ENCODE measurements at regions not wholly inside any gene's neighbourhood (a gene's known extent, or its start where the extent isn't known, plus 50 kb on each side); places are given as distances from the start of the nearest gene placed in this dataset.

GRCh38 chr2:18701981-18702380 lies 112.6 kb upstream of the NT5C1B start (continued):
- no peak for TF ChIP-seq ZNF645 (tag by site-specific recombination; IDR thresholded peaks at IDR 0.05)

- Histone ChIP-seq H3K4me3 (ENCODE audit: low read depth, low read length) (no peak overlapping the region), H3K36me3 (ENCODE audit: control insufficient read depth in 2 of 2, insufficient read depth in 1 of 2, low read length in 2 of 2) (no peaks in the 10 kb centered on the region), H3K27ac (ENCODE audit: extremely low read depth, low read depth, low read length) (no peak overlapping the region), H3K4me1 (ENCODE audit: control insufficient read depth, insufficient read depth, low read length) (no peaks in the 10 kb centered on the region), H3K9me3 (ENCODE audit: control insufficient read depth, insufficient read depth, low read depth, low read length) (no peaks in the 10 kb centered on the region)
- ChIA-PET CTCF (no interaction called here), POLR2A (no interaction called here)
- no peak for TF ChIP-seq ZNF280D (tag by site-specific recombination; IDR thresholded peaks at IDR 0.05)
- no peak for TF ChIP-seq ZFP3 (tag by site-specific recombination; IDR thresholded peaks at IDR 0.05; ENCODE audit: low read depth)
- TF ChIP-seq SCRT1 (tag by site-specific recombination; IDR thresholded peaks at IDR 0.05; ENCODE audit: borderline replicate concordance), result no peak
- TF ChIP-seq SCRT2 (tag by site-specific recombination; IDR thresholded peaks at IDR 0.05), result no peak
- TF ChIP-seq ZNF341 (tag by site-specific recombination; IDR thresholded peaks at IDR 0.05; ENCODE audit: low read depth), result no peak
- no peak for TF ChIP-seq TSHZ1 (tag by site-specific recombination; IDR thresholded peaks at IDR 0.05; ENCODE audit: borderline replicate concordance)
- no peak for TF ChIP-seq ZBTB17 (tag by site-specific recombination; IDR thresholded peaks at IDR 0.05)
- TF ChIP-seq ZNF248 (tag by site-specific recombination; IDR thresholded peaks at IDR 0.05), result no peak
- TF ChIP-seq ZNF514 (tag by site-specific recombination; IDR thresholded peaks at IDR 0.05), result no peak
- TF ChIP-seq ZNF274 (IDR thresholded peaks at IDR 0.05; ENCODE audit: low read length), result no peak
- no peak for TF ChIP-seq ZNF274 (tag by site-specific recombination; IDR thresholded peaks at IDR 0.05; ENCODE audit: borderline replicate concordance)
- no peak for TF ChIP-seq ZBTB20 (tag by site-specific recombination; IDR thresholded peaks at IDR 0.05)
- no peak for TF ChIP-seq ZNF521 (tag by site-specific recombination; IDR thresholded peaks at IDR 0.05)
- TF ChIP-seq RBAK (tag by site-specific recombination; IDR thresholded peaks at IDR 0.05), result no peak
- TF ChIP-seq ZNF768 (tag by site-specific recombination; IDR thresholded peaks at IDR 0.05), result no peak
- TF ChIP-seq ZSCAN30 (tag by site-specific recombination; IDR thresholded peaks at IDR 0.05), result no peak
- TF ChIP-seq ZNF211 (tag by site-specific recombination; IDR thresholded peaks at IDR 0.05; ENCODE audit: low read depth), result no peak
- no peak for TF ChIP-seq TCF7L2 (IDR thresholded peaks at IDR 0.05; ENCODE audit: borderline replicate concordance, low read depth, low read length)
- TF ChIP-seq ZFHX2 (tag by site-specific recombination; conservative IDR thresholded peaks at IDR 0.05), result no peak
Observed at GRCh38 chr2:18701546-18701945, 112.2 kb upstream of the NT5C1B start.

All from HEK293 (cell line).